Loucy (cell line): ENCODE measurements at regions not wholly inside any gene's neighbourhood (a gene's known extent, or its start where the extent isn't known, plus 50 kb on each side); places are given as distances from the start of the nearest gene placed in this dataset.

Source experiments
- EZH2phosphoT487 ChIP-seq: fragments of 200-600 bp; IDR thresholded peaks from 2 replicates; pipeline ENCODE4 v1.6.1; 2018; ENCODE audit warnings: antibody characterized with exemption, mild to moderate bottlenecking, moderate library complexity, borderline replicate concordance
- TF ChIP-seq, protein P1 (sequence below): fragments of 200-600 bp; sonication (generic); conservative IDR thresholded peaks from 2 replicates; pipeline ENCODE4 v1.5.1; 2014; ENCODE audit warnings: mild to moderate bottlenecking, antibody characterized with exemption, low read length

DNA sequence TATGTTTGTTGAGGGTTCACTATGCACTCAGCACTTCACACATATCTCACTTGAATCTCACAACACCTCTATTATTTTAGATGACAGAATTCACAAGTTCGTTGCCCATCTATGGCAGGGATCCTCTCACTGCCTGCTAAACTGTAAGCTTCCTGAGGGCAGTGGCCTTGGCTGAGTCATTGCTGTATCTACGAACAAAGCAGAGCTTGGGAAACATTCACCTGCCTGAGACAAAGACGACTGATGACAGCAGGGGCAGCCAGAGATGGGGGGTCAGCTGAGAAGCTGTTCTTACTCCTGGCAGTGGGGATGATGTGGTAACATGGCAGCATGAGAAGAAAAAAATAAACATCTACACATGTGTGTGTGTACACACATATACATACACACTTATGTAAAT lies 125.5 kb upstream of the NMNAT3 start:
- TF ChIP-seq, protein P1, sequence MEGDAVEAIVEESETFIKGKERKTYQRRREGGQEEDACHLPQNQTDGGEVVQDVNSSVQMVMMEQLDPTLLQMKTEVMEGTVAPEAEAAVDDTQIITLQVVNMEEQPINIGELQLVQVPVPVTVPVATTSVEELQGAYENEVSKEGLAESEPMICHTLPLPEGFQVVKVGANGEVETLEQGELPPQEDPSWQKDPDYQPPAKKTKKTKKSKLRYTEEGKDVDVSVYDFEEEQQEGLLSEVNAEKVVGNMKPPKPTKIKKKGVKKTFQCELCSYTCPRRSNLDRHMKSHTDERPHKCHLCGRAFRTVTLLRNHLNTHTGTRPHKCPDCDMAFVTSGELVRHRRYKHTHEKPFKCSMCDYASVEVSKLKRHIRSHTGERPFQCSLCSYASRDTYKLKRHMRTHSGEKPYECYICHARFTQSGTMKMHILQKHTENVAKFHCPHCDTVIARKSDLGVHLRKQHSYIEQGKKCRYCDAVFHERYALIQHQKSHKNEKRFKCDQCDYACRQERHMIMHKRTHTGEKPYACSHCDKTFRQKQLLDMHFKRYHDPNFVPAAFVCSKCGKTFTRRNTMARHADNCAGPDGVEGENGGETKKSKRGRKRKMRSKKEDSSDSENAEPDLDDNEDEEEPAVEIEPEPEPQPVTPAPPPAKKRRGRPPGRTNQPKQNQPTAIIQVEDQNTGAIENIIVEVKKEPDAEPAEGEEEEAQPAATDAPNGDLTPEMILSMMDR: no peak
- no peak for TF ChIP-seq EZH2phosphoT487
